ENCODE measurements at regions not wholly inside any gene's neighbourhood (a gene's known extent, or its start where the extent isn't known, plus 50 kb on each side); places are given as distances from the start of the nearest gene placed in this dataset.

GRCh38 chr18:22348521-22349316 is 69.0 kb downstream of the CTAGE1 start:
- ATAC-seq (peak; percentile 54 to 73 (median 70)), DNase-seq (peak; percentile 78 to 87 (median 81))
- intact Hi-C loops (cut with DNase I): loop anchor here in 9 of 10 donors (2.0 to 10.0 kb wide), 20 partner anchors 46 to 214 kb away; partner anchors contain the start of gene GATA6 (in 2 of the 9)
- Histone ChIP-seq H3K9me3 (no peaks in the 10 kb centered on the region), H3K27me3 (peaks cover 0 to 27% (median 0%) of the 10 kb centered on the region in 9 donors), H3K27ac (peak overlapping the region; percentile 84 to 98 (median 92)), H3K36me3 (no peaks in the 10 kb centered on the region), H3K4me1 (peaks cover 0 to 56% (median 39%) of the 10 kb centered on the region in 12 donors), H3K4me3 (peak overlapping the region; percentile 30 to 65 (median 60))
- TF ChIP-seq POLR2A (IDR thresholded peaks at IDR 0.05): no peak
- TF ChIP-seq, protein P1, sequence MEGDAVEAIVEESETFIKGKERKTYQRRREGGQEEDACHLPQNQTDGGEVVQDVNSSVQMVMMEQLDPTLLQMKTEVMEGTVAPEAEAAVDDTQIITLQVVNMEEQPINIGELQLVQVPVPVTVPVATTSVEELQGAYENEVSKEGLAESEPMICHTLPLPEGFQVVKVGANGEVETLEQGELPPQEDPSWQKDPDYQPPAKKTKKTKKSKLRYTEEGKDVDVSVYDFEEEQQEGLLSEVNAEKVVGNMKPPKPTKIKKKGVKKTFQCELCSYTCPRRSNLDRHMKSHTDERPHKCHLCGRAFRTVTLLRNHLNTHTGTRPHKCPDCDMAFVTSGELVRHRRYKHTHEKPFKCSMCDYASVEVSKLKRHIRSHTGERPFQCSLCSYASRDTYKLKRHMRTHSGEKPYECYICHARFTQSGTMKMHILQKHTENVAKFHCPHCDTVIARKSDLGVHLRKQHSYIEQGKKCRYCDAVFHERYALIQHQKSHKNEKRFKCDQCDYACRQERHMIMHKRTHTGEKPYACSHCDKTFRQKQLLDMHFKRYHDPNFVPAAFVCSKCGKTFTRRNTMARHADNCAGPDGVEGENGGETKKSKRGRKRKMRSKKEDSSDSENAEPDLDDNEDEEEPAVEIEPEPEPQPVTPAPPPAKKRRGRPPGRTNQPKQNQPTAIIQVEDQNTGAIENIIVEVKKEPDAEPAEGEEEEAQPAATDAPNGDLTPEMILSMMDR (IDR thresholded peaks at IDR 0.05): peak in 1 of 12 donors; percentile 7
- 4 to 16% (median 7%) methylated on average over 34 to 85 of the region's 85 CpGs for WGBS, 4 donors

GRCh38 chr18:22347606-22348511 is 69.9 kb downstream of the CTAGE1 start:
- peak overlapping the region; percentile 84 to 98 (median 92) for H3K27ac ChIP-seq
- H3K4me1 ChIP-seq: peaks cover 0 to 56% (median 40%) of the 10 kb centered on the region in 12 donors
- H3K27me3 ChIP-seq: peaks cover 0 to 27% (median 0%) of the 10 kb centered on the region in 9 donors
- peak in 4 of 5 donors; percentile 45 to 54 (median 50) for DNase-seq
- no peaks in the 10 kb centered on the region for H3K36me3 ChIP-seq
- ATAC-seq: peak in 3 of 4 donors; percentile 25 to 34 (median 33)
- intact Hi-C loops (cut with DNase I): loop anchor here in 9 of 10 donors (1.0 to 10.0 kb wide), 22 partner anchors 47 to 214 kb away; partner anchors contain the start of gene GATA6 (in 2 of the 9)
- WGBS, 4 donors: 15 to 23% (median 20%) methylated on average over 26 of the region's 26 CpGs
- no peaks in the 10 kb centered on the region for H3K9me3 ChIP-seq
- H3K4me3 ChIP-seq: peak overlapping the region; percentile 18 to 65 (median 60)
- TF ChIP-seq POLR2A (IDR thresholded peaks at IDR 0.05): no peak
- TF ChIP-seq, protein P1 (IDR thresholded peaks at IDR 0.05): no peak

DNA sequence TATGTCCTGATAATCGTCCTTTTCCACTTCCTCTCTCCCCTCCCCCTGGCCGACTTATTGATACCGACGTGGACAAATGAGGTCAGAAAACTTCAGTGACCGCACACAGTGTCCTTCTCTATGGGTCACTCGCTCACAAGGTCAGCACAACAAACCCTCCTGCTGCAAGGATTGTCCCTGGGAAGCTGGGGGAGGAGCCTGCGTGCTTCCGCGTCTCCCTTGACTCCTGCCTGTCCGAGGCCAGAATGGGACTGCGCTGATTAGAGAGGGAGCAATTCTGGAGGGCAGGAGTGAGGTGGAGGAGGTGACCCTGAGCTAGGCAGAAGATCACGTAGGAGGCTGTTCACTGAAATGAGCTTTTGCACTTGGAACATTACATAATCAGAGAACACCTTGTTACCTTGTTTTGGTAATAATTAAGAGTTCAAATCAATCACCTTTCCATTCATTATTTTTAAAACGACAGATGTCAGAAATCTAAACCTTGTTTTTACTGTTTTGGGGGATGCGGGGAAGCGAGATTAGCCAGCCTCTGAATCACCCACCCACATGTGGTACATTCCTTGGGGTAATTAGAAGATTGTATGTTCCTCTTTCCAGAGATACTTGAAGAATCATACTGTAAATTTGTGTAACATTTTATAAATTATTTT is 70.6 kb downstream of the CTAGE1 start:
- WGBS, 4 donors: 9 to 13% (median 10%) methylated on average over 14 to 15 of the region's 15 CpGs
- Histone ChIP-seq H3K36me3 (no peaks in the 10 kb centered on the region), H3K9me3 (no peaks in the 10 kb centered on the region), H3K4me1 (peaks cover 0 to 59% (median 41%) of the 10 kb centered on the region in 12 donors), H3K4me3 (peak overlapping the region in 11 of 12 donors; percentile 26 to 65 (median 59)), H3K27ac (peak overlapping the region; percentile 84 to 98 (median 92)), H3K27me3 (peaks cover 0 to 27% (median 0%) of the 10 kb centered on the region in 9 donors)
- peak in 1 of 2 donors; percentile 72 for TF ChIP-seq POLR2A (IDR thresholded peaks at IDR 0.05)
- TF ChIP-seq, protein P1 (IDR thresholded peaks at IDR 0.05): no peak
- DNase-seq (peak; percentile 85 to 93 (median 87)), ATAC-seq (peak; percentile 81 to 92 (median 89))
- intact Hi-C loops (cut with DNase I): loop anchor here in 9 of 10 donors (1.0 to 10.0 kb wide), 16 partner anchors 48 to 215 kb away; partner anchors contain the start of gene GATA6 (in 1 of the 9)

All from heart left ventricle (tissue), 16 donors.